ENCODE measurements at regions not wholly inside any gene's neighbourhood (a gene's known extent, or its start where the extent isn't known, plus 50 kb on each side); places are given as distances from the start of the nearest gene placed in this dataset.
"Not testable (repeated sequence)": the region's sequence is repeated elsewhere in the genome, so short reads cannot be mapped to it uniquely, and the experiment has no call there.

DNA sequence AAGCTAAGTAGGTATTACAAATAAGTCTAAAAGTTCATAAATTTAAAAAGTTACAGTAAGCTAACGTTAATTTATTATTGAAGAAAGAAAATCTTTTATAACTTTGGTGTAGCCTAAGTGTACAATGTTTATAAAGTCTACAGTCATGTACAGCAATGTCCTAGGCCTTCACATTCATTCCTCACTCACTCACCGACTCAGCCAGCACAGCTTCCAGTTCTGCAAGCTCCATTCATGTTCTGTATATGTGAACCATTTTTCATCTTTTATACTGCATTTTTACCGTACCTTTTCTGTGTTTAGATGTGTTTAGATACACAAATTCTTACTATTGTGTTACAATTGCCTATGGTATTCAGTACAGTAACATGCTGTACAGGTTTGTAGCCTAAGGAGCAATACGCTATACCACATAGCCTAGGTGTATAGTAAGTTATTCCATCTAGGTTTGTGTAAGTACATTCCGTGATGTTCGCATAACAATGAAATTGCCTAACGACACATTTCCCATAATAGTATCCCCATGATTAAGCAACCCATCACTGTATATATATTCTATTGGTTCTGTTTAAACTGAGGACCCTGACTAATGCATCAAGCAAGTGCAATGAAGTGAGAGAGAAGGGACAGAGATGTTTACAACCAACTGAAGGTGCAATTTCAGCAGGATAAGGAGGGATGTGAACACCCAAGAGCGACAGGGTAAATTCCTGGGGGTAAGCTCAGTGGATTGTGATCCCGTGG is 88.9 kb upstream of the TRIO start:
- FAIRE-seq = no peak

DNA sequence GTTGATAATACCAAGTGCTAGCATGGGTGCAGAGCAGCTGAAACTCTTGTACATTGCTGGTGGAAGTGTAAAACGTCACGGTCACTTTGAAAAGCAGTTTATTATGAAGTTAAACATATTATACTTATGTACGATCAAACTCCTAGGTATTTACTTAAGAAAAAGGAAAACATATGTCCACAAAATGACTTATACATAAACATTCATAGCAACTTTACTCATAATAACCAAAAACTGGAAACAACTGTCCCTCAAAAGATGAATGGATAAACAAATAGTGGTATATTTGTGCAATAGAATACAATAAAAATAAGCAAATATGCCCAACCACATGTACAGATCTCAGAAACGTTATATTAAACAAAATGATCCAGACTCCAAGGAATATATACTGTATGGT is 92.3 kb upstream of the TRIO start:
- no peak for FAIRE-seq

DNA sequence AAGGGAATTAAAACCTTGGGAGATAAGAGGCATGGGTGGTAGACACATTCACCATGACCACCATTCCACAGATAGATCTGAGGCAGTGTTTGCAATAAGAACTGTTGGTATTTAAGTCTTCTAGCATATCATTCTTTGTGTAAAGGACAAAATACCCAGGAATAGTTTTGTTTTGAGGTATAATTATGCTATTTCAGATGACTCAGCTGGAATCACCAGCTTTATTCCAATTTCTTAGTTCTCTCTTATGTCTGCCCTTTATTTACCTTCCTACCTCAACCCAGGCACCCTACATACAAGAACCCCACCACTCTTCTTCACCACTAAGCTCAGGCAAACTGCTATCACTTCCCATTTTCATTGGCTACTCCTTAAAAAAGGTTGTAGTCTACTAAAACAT is 94.7 kb upstream of the TRIO start:
- FAIRE-seq = no peak

GRCh38 chr5:14041528-14042192 is 97.2 kb upstream of the DNAH5 start:
- FAIRE-seq = no peak

DNA sequence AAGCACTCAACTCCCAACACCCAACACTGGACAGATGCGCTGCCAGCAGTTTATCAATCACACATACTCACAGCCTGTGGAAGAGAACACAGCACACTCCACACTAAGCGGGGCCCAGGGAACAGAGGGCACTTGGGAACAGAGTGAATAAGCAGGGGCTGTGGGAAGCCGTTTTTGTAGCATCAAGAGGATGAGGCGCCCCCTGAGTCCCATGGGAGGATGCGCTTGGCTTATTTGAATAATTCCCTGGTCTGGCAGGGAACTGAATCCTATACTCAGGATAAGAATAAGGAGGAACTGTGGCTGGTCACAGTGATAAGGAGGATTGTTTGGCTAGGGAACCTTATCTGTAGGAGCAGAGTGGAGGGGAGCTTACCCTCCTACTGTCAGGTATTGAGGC is 96.1 kb upstream of the DNAH5 start:
- FAIRE-seq = no peak

GRCh38 chr5:14039576-14039975 is 95.1 kb upstream of the DNAH5 start:
- FAIRE-seq = no peak

DNA sequence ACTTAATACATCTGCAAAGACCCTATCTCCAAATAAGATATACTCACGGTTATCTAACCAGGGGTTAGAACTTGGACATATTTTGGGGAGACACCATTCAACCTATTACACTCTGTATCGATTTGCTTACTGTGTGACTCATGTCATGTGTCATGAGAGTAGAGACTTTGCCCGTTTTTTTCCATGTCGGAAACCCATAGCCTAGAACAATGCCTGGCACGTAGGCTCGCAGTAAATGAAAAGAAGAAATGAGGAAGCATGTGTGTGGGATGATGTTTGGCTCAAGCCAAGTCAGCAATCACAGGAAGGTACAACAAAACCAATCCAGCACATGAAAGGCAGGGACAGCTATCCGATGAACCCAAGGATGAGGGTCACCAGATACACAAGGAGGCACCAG is 94.6 kb upstream of the DNAH5 start:
- no peak for FAIRE-seq

DNA sequence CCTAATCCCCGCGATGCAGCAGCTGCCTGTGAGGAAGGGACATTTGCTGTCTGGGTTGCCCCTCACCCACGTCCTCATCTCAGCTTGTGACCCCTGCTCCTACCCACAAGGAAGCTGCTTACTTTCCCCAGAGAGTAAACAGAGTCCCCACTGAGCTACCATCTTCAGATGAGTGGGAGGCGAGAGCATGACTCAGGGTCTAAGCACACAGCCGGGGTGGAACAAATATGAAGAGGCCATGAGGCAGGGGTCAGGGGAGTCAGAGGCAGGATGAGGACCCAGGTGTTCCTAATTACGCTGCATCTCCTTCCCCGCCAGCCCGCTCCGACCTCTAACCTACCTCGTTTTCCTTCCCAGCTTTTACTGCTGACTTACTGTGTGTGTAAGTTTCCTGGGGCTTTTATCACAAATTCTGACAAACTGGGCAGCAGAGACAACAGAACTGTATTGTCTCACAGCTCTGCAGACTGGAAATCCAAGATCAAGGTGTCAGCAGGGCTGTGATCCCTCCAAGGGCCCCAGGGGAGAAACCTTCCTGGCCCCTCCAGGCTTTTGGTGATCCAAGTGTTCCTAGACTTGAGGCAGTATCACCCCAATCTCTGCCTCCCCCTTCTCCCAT is 94.0 kb upstream of the DNAH5 start:
- no peak for FAIRE-seq

DNA sequence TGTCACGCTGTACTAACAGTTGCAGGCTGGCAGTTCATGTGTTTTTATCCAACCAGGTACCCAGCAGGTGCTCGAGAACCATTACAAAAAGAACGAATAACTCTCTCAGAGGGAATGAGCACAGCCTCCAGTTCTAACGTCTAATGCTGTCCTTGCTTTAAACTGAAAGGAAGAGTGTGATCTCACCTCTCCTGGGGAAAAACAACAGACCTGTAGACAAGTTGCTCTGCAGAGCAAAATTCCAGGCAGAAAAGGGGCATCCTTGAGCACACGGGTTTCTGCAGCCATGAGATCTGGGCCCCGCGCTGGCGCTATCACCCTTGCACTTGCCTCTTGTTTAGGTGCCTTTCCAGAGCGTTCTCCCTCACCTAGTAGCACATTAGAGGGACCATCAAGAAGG is 92.5 kb upstream of the DNAH5 start:
- FAIRE-seq = no peak

DNA sequence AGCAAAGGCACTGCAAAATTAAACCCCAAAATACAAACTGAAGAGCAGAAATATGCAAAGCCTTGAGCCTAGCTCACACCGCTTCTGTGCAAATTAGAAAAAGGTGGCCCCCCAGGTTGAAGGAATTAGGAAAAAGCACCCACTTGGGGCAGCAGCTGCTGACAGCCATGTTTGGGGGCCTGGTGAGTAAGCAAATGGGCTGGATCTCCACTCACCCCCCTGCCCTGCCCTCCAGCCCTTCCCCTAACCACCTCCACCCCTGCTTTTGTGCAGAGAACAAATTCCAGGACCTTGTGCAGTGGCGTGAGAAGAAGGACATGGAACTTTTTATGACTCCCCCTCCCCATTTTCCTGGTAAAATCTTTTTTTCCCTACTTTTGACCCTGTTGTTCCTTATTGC is 92.0 kb upstream of the DNAH5 start:
- FAIRE-seq = no peak

- no peak for FAIRE-seq
Measured at GRCh38 chr5:14035859-14036503, 91.5 kb upstream of the DNAH5 start.

GRCh38 chr5:14034963-14035362 is 90.5 kb upstream of the DNAH5 start:
- FAIRE-seq = no peak

- no peak for FAIRE-seq
Measured at GRCh38 chr5:14032918-14033317, 88.4 kb upstream of the DNAH5 start.

DNA sequence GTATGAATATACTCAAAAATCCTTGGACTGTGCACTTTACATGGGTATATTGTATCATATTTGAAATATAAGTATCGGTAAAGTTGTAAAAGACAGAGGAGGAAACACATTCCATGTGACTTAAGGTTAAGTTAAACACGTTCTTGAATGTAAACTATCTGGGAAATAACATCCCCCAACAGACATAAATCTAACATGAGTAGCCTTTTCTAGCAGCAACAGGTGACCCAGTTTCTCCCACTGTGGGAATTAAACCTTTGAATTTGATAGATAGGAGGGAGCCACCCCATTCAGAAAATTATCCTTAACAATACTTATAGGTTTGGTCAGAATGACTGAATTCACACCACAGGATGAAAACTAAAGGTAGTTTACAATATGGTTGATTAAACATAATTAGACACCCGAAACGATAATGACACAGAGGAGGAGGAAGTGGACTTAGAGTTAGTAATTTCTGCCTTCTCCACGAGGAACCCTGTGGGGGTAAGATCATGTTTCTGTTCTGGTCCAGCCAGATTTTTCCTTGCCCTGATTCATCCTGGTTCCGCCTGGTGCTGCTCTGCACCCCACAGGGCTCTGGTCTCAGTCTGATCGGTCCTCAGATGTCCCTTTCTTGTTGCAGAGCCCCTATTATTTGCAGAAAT is 84.6 kb upstream of the DNAH5 start:
- FAIRE-seq = no peak

GRCh38 chr5:14028188-14028587 is 83.7 kb upstream of the DNAH5 start:
- no peak for FAIRE-seq

DNA sequence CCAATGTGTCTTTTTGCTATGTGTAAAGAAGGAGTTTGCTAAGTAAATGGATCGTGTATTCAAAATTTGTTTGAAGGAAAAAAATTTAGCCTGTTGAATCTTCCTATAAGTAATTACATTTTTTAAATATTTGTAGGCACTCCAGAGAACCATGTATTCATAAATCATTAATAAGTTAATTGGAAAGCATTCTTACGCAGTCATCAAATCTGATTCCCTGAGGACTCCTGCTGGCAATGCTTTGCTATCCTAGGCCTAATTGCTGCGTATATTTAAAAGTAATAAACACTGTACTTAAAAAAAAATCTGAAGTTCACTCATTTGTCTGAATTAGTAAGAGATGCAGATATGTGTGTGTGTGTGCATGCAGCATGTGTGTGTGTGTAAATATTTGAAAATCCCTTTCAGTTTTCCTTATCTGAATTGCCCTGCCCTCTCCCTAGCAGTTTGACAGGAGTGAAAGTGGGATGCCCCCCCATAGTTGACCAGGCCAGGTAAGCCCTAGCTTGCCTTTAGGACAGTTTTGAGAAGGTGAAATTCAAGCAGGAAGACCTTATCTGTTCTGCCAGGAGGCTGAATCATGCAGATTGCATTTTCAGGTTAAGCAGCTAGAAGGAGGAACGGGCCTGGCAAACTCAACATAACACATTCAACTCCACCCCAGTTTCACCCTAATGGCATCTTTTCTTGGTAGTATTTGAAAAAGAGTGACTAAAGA is 81.2 kb upstream of the DNAH5 start:
- peak; percentile 13 for FAIRE-seq

DNA sequence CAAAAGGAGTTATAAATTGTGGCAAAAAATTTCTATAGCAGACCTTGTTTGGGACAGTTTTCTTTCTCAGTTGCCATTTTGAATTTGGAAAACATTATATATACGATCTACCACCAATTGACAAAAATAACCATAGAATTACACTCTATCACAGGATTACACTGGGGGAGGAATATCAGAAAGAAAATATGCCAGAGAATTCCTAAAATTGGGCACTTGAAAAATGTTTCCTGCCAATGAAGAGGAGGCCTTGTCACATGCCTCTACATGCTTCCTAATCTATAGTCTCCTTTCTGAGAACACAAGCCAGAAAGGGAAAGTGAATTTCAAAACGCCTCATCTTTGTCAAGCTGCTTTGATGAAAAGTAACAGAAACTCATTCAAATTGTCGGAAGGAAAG is 78.5 kb upstream of the DNAH5 start:
- FAIRE-seq = no peak

GRCh38 chr5:14020944-14021343 is 76.5 kb upstream of the DNAH5 start:
- not testable (repeated sequence) for FAIRE-seq

DNA sequence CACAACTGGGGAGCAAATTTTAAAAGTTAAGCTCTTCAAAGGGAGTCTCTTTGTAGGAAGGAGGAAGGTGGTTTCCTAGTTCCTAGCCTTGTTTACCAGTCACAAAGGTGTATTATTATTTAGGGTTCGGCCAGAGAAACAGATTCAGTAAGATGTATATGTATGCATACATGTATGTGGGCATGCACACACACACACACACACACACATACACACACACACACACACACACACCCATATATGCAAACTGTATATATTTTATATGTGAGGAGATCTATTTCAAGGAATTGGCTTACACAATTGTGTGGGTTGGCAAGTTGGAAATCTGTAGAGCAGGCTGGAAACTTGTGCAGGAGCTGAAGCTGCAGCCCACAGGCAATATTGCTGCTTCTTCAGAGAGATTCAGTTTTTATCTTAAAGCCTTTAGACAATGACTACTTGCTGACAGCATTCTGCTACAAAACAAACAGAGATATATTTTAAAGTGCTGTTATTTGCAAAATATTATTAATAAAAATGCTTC is 75.3 kb upstream of the DNAH5 start:
- no peak for FAIRE-seq

DNA sequence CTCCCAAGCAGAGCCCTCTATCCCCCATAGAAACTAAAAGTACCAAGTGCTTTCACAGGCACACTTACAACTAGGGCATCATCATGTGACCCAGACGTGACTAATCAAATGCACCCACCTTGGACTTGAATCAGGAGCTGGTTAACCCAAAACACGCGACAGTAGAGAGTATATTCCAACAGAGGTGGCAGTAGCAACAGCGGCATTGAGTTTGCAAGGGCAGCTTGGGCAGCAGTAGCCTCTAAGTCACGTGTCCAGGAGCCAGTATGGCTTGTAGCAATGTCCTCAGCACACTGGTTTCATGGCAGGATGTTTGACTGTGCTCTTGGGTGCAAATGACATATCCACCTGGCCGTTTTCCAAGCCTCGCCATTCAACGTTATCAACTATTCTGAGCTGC is 73.4 kb upstream of the DNAH5 start:
- FAIRE-seq = no peak

- no peak for FAIRE-seq
Measured at GRCh38 chr5:14016549-14016948, 72.1 kb upstream of the DNAH5 start.

Data from islet of Langerhans (tissue), 1 donor.